Activated effector memory CD4-positive, alpha-beta T cell treated with anti-CD3 and anti-CD28 coated beads, Interleukin-2, amount 50 U/mL, for 16 hours (primary cell): ENCODE measurements at regions not wholly inside any gene's neighbourhood (a gene's known extent, or its start where the extent isn't known, plus 50 kb on each side); places are given as distances from the start of the nearest gene placed in this dataset.

Source experiments
- DNase-seq: peaks from one replicate; pipeline ENCODE4 v3.0.0-alpha.2; 2020

- DNase-seq, result no peak
Observed at GRCh38 chr12:60052483-60052882, 456.7 kb downstream of the SLC16A7 start.

- DNase-seq, result no peak
Observed at GRCh38 chr12:60059180-60059579, 463.4 kb downstream of the SLC16A7 start.

GRCh38 chr12:60066655-60067054 lies 470.8 kb downstream of the SLC16A7 start:
- no peak for DNase-seq

GRCh38 chr12:60070552-60070951 lies 474.7 kb downstream of the SLC16A7 start:
- DNase-seq, result no peak

GRCh38 chr12:60071759-60072191 lies 475.9 kb downstream of the SLC16A7 start:
- no peak for DNase-seq

GRCh38 chr12:60072911-60073310 lies 477.1 kb downstream of the SLC16A7 start:
- no peak for DNase-seq

- DNase-seq, result no peak
Observed at GRCh38 chr12:60075091-60075490, 479.3 kb downstream of the SLC16A7 start.

- no peak for DNase-seq
Observed at GRCh38 chr12:60078026-60078425, 482.2 kb downstream of the SLC16A7 start.

GRCh38 chr12:60093428-60093827 lies 497.6 kb downstream of the SLC16A7 start:
- DNase-seq, result no peak

- DNase-seq, result no peak
Observed at GRCh38 chr12:60094436-60094835, 498.6 kb downstream of the SLC16A7 start.

- DNase-seq, result no peak
Observed at GRCh38 chr12:60096727-60097126, 500.9 kb downstream of the SLC16A7 start.

GRCh38 chr12:60100160-60100559 lies 504.3 kb downstream of the SLC16A7 start:
- no peak for DNase-seq

GRCh38 chr12:60100852-60101251 lies 505.0 kb downstream of the SLC16A7 start:
- DNase-seq, result no peak

- no peak for DNase-seq
Observed at GRCh38 chr12:60101715-60102114, 505.9 kb downstream of the SLC16A7 start.

GRCh38 chr12:60106214-60106613 lies 510.4 kb downstream of the SLC16A7 start:
- no peak for DNase-seq

- DNase-seq, result no peak
Observed at GRCh38 chr12:60107992-60108391, 512.2 kb downstream of the SLC16A7 start.

GRCh38 chr12:60112063-60112462 lies 516.2 kb downstream of the SLC16A7 start:
- no peak for DNase-seq

- DNase-seq, result no peak
Observed at GRCh38 chr12:60112763-60113162, 516.9 kb downstream of the SLC16A7 start.

GRCh38 chr12:60114169-60114568 lies 518.3 kb downstream of the SLC16A7 start:
- DNase-seq, result no peak

GRCh38 chr12:60119327-60119726 lies 523.5 kb downstream of the SLC16A7 start:
- DNase-seq, result no peak

GRCh38 chr12:60120199-60120598 lies 524.4 kb downstream of the SLC16A7 start:
- DNase-seq, result no peak

GRCh38 chr12:60123557-60123956 lies 527.7 kb downstream of the SLC16A7 start:
- no peak for DNase-seq

- DNase-seq, result no peak
Observed at GRCh38 chr12:60137513-60137912, 541.7 kb downstream of the SLC16A7 start.

GRCh38 chr12:60138526-60138925 lies 542.7 kb downstream of the SLC16A7 start:
- no peak for DNase-seq

- no peak for DNase-seq
Observed at GRCh38 chr12:60144395-60144794, 548.6 kb downstream of the SLC16A7 start.

- DNase-seq, result no peak
Observed at GRCh38 chr12:60148109-60148508, 552.3 kb downstream of the SLC16A7 start.
